Tongue (tissue), 2 donors: ENCODE measurements at regions not wholly inside any gene's neighbourhood (a gene's known extent, or its start where the extent isn't known, plus 50 kb on each side); places are given as distances from the start of the nearest gene placed in this dataset. TPM values are rescaled to one million over a fixed set of nuclear protein-coding genes. Genes with fewer than 3 reads are reported as not detected.

Experiments
- DNase-seq: peaks from one replicate; pipeline ENCODE4 v3.0.0-alpha.2; 2015
- small RNA-seq: library from RNA; depleted of rRNA; stranded (forward); fragments of <200 nt; gene quantifications from one replicate; pipeline ENCODE3, GENCODE V24; 2014; ENCODE audit warnings: low replicate concordance

GRCh38 chr12:38969706-38970105 is 64.3 kb upstream of the CPNE8 start:
- no peak for DNase-seq

GRCh38 chr12:38961683-38962082 is 56.3 kb upstream of the CPNE8 start:
- DNase-seq, result no peak

- DNase-seq, result no peak
Observed at GRCh38 chr12:38961012-38961411, 55.6 kb upstream of the CPNE8 start.

GRCh38 chr12:38956337-38956736 is 50.9 kb upstream of the CPNE8 start:
- no peak for DNase-seq

Small RNA genes in the stretch of these regions (small RNA-seq; reads per million reads assigned to genes)
- not detected for gene AC084373.1
